HT1080 (cell line): ENCODE measurements at regions not wholly inside any gene's neighbourhood (a gene's known extent, or its start where the extent isn't known, plus 50 kb on each side); places are given as distances from the start of the nearest gene placed in this dataset.

Experiments used
- DNase-seq: peaks from one replicate; pipeline ENCODE4 v3.0.0-alpha.2; 2015; ENCODE audit warnings: low read depth

- no peak for DNase-seq
Measured at GRCh38 chr20:11205769-11206362, 532.1 kb upstream of the JAG1 start.

- peak; percentile 93 for DNase-seq
Measured at GRCh38 chr20:11207749-11208502, 534.1 kb upstream of the JAG1 start.

GRCh38 chr20:11210611-11211010 is 536.8 kb upstream of the JAG1 start:
- DNase-seq: no peak

GRCh38 chr20:11212272-11212671 is 538.5 kb upstream of the JAG1 start:
- DNase-seq: no peak

GRCh38 chr20:11212902-11213301 is 539.1 kb upstream of the JAG1 start:
- DNase-seq: no peak

- DNase-seq: no peak
Measured at GRCh38 chr20:11214256-11214840, 540.5 kb upstream of the JAG1 start.

GRCh38 chr20:11216451-11217314 is 542.9 kb upstream of the JAG1 start:
- no peak for DNase-seq

- no peak for DNase-seq
Measured at GRCh38 chr20:11217326-11218172, 543.8 kb upstream of the JAG1 start.

GRCh38 chr20:11218173-11218680 is 544.4 kb upstream of the JAG1 start:
- no peak for DNase-seq

GRCh38 chr20:11219192-11219591 is 545.4 kb upstream of the JAG1 start:
- DNase-seq: no peak

- no peak for DNase-seq
Measured at GRCh38 chr20:11221046-11221445, 547.2 kb upstream of the JAG1 start.

GRCh38 chr20:11222243-11222642 is 548.4 kb upstream of the JAG1 start:
- no peak for DNase-seq

GRCh38 chr20:11227602-11228001 is 553.8 kb upstream of the JAG1 start:
- DNase-seq: no peak

GRCh38 chr20:11229772-11230171 is 556.0 kb upstream of the JAG1 start:
- DNase-seq: peak; percentile 96

- no peak for DNase-seq
Measured at GRCh38 chr20:11230999-11231398, 557.2 kb upstream of the JAG1 start.

- no peak for DNase-seq
Measured at GRCh38 chr20:11231742-11232648, 558.2 kb upstream of the JAG1 start.

GRCh38 chr20:11232896-11233295 is 559.1 kb upstream of the JAG1 start:
- no peak for DNase-seq

GRCh38 chr20:11234181-11234580 is 560.4 kb upstream of the JAG1 start:
- DNase-seq: no peak

- no peak for DNase-seq
Measured at GRCh38 chr20:11234608-11235007, 560.8 kb upstream of the JAG1 start.

- peak; percentile 95 for DNase-seq
Measured at GRCh38 chr20:11235058-11235457, 561.3 kb upstream of the JAG1 start.
